HCT116 (cell line): ENCODE measurements at regions not wholly inside any gene's neighbourhood (a gene's known extent, or its start where the extent isn't known, plus 50 kb on each side); places are given as distances from the start of the nearest gene placed in this dataset.

Experiments used
- CTCF ChIP-seq, 3 experiments: fragments of 200-600 bp in 1 of 3; sonication (generic) in 1 of 3; IDR thresholded peaks in 2 of 3; conservative IDR thresholded peaks in 1 of 3; 2 replicates each; pipeline ENCODE4 v1.5.1; 2012 to 2017; ENCODE audit warnings: low read depth in 2 of 3, low read length in 2 of 3, antibody characterized with exemption in 1 of 3, borderline replicate concordance in 1 of 3, control low read depth in 1 of 3, mild to moderate bottlenecking in 1 of 3, mixed read lengths in 1 of 3, mixed run types in 1 of 3, moderate library complexity in 1 of 3; ENCODE audit not compliant: insufficient read depth in 1 of 3
- EGR1 ChIP-seq: IDR thresholded peaks from 2 replicates; pipeline ENCODE4 v1.6.1; 2012; ENCODE audit warnings: low read depth
- POLR2A ChIP-seq: IDR thresholded peaks from 2 replicates; pipeline ENCODE4 v1.7.0; 2011; ENCODE audit warnings: borderline replicate concordance; ENCODE audit not compliant: insufficient read depth, insufficient read length; ENCODE audit errors: extremely low read depth
- TCF7L2 ChIP-seq: IDR thresholded peaks from 2 replicates; pipeline ENCODE4 v1.7.0; 2011; ENCODE audit warnings: borderline replicate concordance, inconsistent platforms; ENCODE audit not compliant: insufficient read depth, insufficient read length; ENCODE audit errors: extremely low read depth
- TF ChIP-seq, protein P1 (sequence below): IDR thresholded peaks from 2 replicates; pipeline ENCODE4 v1.6.1; 2012; ENCODE audit warnings: low read depth

GRCh38 chr14:85907536-85907935 is 377.6 kb downstream of the FLRT2 start:
- TF ChIP-seq, protein P1, sequence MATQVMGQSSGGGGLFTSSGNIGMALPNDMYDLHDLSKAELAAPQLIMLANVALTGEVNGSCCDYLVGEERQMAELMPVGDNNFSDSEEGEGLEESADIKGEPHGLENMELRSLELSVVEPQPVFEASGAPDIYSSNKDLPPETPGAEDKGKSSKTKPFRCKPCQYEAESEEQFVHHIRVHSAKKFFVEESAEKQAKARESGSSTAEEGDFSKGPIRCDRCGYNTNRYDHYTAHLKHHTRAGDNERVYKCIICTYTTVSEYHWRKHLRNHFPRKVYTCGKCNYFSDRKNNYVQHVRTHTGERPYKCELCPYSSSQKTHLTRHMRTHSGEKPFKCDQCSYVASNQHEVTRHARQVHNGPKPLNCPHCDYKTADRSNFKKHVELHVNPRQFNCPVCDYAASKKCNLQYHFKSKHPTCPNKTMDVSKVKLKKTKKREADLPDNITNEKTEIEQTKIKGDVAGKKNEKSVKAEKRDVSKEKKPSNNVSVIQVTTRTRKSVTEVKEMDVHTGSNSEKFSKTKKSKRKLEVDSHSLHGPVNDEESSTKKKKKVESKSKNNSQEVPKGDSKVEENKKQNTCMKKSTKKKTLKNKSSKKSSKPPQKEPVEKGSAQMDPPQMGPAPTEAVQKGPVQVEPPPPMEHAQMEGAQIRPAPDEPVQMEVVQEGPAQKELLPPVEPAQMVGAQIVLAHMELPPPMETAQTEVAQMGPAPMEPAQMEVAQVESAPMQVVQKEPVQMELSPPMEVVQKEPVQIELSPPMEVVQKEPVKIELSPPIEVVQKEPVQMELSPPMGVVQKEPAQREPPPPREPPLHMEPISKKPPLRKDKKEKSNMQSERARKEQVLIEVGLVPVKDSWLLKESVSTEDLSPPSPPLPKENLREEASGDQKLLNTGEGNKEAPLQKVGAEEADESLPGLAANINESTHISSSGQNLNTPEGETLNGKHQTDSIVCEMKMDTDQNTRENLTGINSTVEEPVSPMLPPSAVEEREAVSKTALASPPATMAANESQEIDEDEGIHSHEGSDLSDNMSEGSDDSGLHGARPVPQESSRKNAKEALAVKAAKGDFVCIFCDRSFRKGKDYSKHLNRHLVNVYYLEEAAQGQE: no peak
- TF ChIP-seq POLR2A (no peak), EGR1 (no peak), CTCF (IDR thresholded peaks at IDR 0.05 in 2 of 3, conservative IDR thresholded peaks at IDR 0.05 in 1 of 3; ENCODE audit: borderline replicate concordance in 1 of 3, insufficient read depth in 1 of 3, low read depth in 2 of 3, low read length in 2 of 3) (no peak), TCF7L2 (no peak)
